HG03066 (cell line): ENCODE measurements at regions not wholly inside any gene's neighbourhood (a gene's known extent, or its start where the extent isn't known, plus 50 kb on each side); places are given as distances from the start of the nearest gene placed in this dataset.

Experiments used
- ATAC-seq: cut with Tn5 transposase; IDR thresholded peaks from one replicate; pipeline ENCODE4 v1.9.1; 2021; ENCODE audit warnings: low read depth; ENCODE audit not compliant: unreplicated experiment

GRCh38 chr2:204306667-204307066 lies 238.6 kb upstream of the PARD3B start:
- ATAC-seq = no peak

DNA sequence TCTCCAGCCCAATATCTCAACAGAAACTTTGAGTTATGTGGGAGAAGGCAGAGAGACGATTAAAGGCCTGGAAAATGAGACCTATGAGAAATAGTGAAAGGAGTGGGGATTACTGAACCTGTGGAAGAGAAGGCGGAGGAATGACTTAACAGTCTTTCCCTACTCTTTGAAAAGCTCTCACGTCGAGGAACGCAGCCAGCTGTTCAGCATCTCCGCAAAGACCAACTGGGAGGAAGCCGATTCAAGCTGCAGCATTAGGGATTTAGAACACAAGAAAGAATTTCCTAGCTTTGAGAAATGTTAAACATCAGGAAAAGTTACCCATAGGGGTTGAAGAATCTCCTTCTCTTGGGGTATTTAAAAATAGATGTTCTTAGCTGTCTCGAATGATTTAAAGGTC lies 233.2 kb upstream of the PARD3B start:
- ATAC-seq = no peak

GRCh38 chr2:204313256-204313655 lies 232.0 kb upstream of the PARD3B start:
- ATAC-seq = no peak

DNA sequence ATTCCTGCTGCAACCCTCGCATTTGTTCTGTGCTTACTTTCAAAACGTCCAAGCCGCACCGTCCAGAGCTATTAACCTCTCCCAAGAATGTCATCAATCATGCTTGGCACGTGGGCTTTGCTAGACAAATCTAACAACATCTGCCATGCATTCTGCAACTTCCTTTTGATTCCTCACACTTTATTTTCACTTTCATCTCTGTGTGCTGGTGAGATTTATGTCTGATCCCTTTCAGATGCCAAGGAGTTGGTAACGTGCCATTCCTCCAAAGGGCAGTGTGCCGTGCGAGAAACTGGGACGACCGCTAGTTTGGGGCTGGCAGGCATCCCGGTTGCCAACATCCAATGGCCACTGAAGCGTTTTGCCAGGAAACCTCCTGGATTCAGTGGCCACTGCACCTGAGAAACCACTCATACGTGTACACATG lies 230.0 kb upstream of the PARD3B start:
- ATAC-seq = no peak

DNA sequence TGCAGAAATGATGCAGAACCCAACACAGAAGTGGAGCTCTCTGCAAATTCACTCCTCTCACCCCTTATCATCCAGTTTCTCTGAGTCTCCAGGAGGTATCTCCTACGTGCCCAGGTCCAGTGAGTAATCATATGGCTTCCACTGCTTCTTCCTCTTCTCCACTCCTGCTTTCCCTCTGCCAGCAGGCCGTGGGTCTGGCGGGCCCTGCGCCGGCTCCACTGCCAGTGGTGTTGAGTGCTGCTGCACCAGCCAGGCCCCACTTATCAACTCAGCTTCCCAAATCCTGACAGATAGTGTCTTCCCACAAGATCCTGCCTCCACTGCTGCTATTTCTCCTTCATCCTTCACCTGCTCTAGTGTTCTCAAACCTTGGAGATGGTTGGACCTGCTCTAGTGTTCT lies 227.6 kb upstream of the PARD3B start:
- no peak for ATAC-seq

- ATAC-seq = no peak
Measured at GRCh38 chr2:204321027-204321800, 224.1 kb upstream of the PARD3B start.

DNA sequence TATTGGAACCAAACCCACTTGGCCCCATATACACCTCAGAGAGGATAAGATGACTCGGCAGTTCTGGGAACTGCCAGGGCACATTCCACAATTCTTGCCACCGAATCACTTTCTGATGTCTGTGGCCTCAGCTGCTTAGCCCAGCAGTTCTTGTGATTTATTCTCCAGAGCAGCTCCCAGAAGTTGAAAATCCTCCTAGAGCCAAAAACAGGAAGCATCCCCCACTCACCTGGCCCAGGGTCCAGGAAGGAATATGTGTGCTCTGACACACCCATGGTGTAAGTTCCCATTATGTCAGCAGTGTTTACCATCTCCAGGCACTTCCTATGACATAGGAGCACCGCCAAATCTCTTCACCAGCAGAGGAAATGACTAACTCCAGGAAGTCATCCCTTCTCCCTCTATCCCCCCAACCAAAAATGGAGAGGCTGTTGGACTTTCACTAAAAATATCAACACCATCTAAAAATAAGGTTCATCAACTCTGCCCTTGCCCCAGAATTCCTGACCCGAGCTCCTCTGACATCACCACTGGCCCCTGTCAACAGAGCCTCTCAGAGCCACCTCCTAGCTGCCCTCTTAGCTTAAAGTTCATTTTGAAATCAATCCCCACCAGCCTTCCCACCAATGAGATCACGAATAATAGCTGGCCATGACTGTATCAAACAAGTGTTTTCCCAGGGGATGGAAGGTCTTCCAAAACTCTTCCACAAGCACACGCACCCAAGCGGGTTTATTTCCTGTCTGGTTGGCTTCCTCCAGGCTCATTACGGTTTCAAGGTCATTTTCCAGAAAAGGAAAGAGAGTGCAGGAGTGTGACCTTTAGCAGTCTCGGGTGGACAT lies 223.1 kb upstream of the PARD3B start:
- ATAC-seq = no peak

- ATAC-seq = peak; percentile 84
Measured at GRCh38 chr2:204325468-204325867, 219.8 kb upstream of the PARD3B start.

DNA sequence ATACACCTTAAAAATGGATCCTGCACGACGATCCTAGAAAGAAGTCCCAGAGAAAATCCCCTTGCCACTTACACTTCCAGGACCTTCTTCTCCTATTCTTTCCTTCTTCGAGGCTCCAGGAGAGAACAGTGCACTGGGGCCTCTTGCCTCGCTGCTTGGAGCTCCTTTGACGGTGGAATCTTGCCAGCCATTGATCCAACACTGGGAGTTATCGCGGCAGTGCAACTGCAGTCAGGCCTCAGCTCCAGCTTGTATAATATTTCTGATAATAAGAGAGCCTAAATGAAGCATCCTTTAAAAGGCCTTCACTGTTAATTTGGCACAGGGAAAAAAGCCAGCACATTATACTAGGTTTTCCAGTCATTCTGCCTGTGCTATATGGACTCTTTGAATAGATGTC lies 216.9 kb upstream of the PARD3B start:
- ATAC-seq = no peak

DNA sequence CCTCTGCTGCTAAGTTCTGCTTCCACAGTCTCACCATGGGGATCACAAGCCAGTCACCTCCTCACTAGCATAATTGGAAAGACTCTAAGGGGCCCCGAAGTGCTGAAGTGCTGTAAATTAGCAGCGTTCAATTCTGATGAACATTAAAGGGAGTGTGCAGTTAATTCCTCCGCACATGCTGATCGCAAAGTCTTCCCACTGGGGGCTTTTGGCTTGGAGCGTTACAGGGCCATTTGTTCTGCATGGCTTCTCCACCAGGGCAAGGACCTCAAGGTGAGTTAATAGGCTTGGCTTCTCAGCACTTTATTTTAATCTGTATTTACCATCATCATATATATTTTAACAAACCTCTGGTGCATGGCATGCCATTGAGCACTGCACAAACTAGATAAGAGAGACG lies 216.3 kb upstream of the PARD3B start:
- ATAC-seq = no peak

GRCh38 chr2:204329532-204329931 lies 215.7 kb upstream of the PARD3B start:
- ATAC-seq = no peak

- no peak for ATAC-seq
Measured at GRCh38 chr2:204331180-204331579, 214.1 kb upstream of the PARD3B start.

- ATAC-seq = no peak
Measured at GRCh38 chr2:204331988-204332387, 213.3 kb upstream of the PARD3B start.

DNA sequence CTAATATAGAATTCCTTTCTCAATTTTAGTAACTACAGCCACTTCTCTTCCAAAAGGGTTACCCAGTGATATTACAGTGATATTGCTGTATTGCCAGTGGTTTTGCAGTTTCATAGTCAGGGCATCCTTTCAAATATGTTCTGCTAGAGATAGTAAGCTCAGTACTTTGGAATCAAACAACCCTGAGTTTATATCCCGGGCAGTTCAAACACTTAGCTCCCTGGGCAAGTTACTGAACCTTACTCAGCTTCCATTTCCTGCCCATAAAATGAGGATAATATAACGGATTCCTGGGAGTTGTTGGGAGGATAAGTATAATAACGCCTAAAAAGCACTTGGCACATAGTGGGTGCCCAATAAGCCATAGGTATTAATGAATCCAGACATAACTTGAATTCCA lies 212.6 kb upstream of the PARD3B start:
- ATAC-seq = no peak

DNA sequence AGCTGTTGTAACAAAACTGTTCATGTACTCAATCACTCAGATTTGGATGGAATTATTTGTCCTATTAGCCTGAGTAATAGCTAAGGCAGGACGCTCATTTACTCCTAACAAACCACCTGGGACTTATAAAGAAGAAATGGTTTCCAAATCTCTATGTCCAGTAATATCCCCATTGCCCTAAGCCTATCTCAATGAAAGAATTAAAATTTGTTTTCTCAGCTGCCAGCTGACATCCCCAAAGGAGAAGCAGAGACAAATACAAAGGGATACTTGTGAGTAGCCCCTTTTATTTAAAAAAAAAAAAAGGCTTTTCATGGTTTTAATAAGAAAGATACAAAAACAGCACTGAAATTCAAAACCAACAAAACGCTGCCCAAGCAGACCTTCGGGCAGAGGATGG lies 211.4 kb upstream of the PARD3B start:
- no peak for ATAC-seq

DNA sequence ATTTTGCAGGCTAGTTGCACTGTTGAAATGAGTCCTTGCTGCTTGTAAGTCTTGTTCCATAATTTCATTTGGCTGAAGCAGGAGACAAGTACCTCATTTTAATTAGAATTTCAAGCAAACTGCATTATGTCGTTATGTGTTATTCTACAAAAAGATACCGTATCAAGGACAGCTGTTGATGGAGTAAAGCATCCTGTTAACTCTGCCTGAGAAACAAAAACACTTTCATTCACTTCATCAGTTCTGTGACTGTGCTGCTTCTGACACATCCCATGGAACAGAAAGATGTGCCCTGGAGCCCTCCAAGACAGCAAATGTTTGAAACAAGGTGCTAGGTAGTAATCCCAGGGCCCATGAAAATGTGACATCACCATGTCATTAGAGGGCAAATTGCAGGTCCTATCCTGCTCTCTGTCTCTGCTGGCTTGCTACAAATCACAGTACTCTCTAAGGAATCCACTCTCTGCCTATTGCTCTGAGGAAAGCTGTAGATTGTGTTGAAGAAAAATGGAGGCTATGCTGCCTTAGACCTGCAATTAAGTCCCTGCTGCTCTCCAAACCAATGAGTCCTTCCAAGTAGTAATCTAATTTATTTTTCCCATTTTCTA lies 209.7 kb upstream of the PARD3B start:
- no peak for ATAC-seq

DNA sequence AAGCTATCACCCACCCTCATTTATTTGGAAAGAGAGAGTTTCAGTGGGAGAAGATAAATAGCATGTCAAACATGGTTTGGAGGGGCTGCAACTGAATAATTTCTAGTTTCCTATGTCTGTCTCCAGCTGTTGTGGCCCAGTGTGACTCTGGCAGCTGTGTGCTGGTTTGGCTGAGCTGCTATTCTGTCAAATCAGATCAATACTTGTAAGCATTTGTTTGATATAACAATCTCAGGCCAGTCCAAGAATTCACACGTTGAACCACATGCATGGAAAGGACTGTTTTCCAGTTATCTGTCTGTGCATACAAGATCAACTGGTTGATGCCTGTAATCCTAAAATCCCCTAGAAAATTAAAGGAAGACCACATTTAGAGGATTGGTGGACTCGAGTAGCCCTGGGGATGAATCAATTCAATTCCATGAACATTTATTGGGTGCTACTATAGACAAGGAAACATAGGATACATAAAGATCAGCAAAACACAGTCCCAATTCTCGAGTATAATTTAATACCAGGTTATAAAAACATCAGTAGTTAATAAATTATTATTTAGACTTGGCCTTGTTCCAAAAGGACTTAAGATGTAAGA lies 209.0 kb upstream of the PARD3B start:
- no peak for ATAC-seq

GRCh38 chr2:204337638-204338037 lies 207.6 kb upstream of the PARD3B start:
- no peak for ATAC-seq

DNA sequence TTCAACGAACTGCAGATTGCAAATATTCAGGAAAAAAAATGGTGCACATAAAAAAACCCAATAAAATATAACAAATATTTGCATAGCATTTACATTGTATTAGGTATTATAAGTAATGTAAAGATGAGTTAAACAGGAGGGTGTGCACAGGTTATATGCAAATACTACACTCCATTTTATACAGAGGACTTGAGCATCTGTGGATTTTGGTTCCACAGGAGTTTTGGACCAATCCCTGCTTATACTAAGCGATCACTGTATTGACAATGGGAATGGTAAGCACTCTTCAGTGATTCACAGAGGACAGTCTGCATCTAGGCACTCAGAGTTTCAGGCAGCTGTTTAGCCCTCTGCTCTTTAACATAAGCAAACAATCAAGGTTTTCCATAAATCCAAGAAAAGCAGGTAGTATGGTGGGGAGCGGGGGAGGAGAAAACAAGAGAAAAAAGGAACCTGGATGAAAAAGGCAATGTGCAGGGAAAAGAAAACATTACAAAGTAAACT lies 206.0 kb upstream of the PARD3B start:
- no peak for ATAC-seq

DNA sequence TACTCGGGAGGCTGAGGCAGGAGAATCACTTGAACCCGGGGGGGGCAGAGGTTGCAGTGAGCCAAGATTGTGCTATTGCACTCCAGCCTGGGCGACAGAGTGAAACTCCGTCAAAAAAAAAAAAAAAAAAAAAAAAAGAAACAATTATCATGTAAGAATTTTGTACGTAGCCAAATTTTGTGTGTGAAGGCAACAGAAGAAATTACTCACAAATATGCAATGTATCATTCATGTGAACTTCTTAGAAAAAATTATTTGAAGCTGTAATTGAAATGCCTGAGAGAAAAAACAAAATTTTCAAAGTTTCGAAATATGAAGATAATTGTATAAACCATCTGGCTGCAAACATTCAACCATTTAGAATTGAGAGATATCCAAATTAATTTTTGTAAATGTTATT lies 204.8 kb upstream of the PARD3B start:
- ATAC-seq = no peak

DNA sequence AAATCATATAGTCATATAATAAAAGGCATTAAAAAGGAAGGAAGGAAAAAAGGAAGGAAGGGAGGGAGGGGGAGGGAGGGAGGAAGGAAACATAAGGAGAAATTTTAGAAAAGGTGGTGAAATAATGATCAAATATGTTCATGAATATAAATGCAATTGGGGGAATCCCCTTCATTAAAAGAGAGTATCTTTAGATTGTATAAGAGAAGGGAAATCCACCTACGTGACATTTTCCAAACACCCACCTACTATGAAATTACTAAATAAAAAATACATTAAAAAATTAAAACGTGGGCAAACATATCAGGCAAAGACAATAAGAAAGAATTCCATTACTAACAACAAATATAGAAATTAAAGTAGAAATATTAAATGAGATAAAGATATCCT lies 203.4 kb upstream of the PARD3B start:
- no peak for ATAC-seq
